Smooth muscle cell (in vitro differentiated cells): ENCODE measurements at regions not wholly inside any gene's neighbourhood (a gene's known extent, or its start where the extent isn't known, plus 50 kb on each side); places are given as distances from the start of the nearest gene placed in this dataset.
"Not testable (repeated sequence)": the region's sequence is repeated elsewhere in the genome, so short reads cannot be mapped to it uniquely, and the experiment has no call there.

Experiments
- DNase-seq: peaks from one replicate; lab custom pipeline; 2025; ENCODE audit not compliant: unreplicated experiment; lab: John Stamatoyannopoulos, UW
- H2AFZ ChIP-seq: fragments of 200-600 bp; sonication (generic); 2 replicates; pipeline ENCODE4 v1.6.0; 2016; ENCODE audit warnings: antibody characterized with exemption, low read depth, mild to moderate bottlenecking
- H3F3A ChIP-seq: fragments of 200-600 bp; sonication (generic); 2 replicates; pipeline ENCODE4 v1.6.0; 2017; ENCODE audit warnings: antibody characterized with exemption, low read depth
- H3K27ac ChIP-seq: fragments of 200-600 bp; sonication (generic); 2 replicates; pipeline ENCODE4 v1.5.1; 2016; ENCODE audit warnings: low read depth, mild to moderate bottlenecking
- H3K27me3 ChIP-seq: fragments of 200-600 bp; sonication (generic); 2 replicates; pipeline ENCODE4 v1.6.1; 2016; ENCODE audit warnings: low read depth, mild to moderate bottlenecking
- H3K36me3 ChIP-seq: fragments of 200-600 bp; sonication (generic); 2 replicates; pipeline ENCODE4 v1.5.1; 2016; ENCODE audit warnings: low read depth
- H3K4me1 ChIP-seq: fragments of 200-600 bp; sonication (generic); 2 replicates; pipeline ENCODE4 v1.5.1; 2016; ENCODE audit warnings: low read depth
- H3K4me2 ChIP-seq: fragments of 200-600 bp; sonication (generic); 2 replicates; pipeline ENCODE4 v1.6.0; 2016; ENCODE audit warnings: mild to moderate bottlenecking
- H3K4me3 ChIP-seq: fragments of 200-600 bp; sonication (generic); 2 replicates; pipeline ENCODE4 v1.5.1; 2016; ENCODE audit warnings: mild to moderate bottlenecking
- H3K79me2 ChIP-seq: fragments of 200-600 bp; sonication (generic); 2 replicates; pipeline ENCODE4 v1.6.0; 2016; ENCODE audit warnings: low read depth, mild to moderate bottlenecking
- H3K9ac ChIP-seq: fragments of 200-600 bp; sonication (generic); 2 replicates; pipeline ENCODE4 v1.6.0; 2016; ENCODE audit warnings: low read depth
- H3K9me3 ChIP-seq: fragments of 200-600 bp; sonication (generic); replicated peaks from 2 replicates; pipeline ENCODE4 v1.5.1; 2016; ENCODE audit warnings: low read depth
- H4K20me1 ChIP-seq: fragments of 200-600 bp; sonication (generic); 2 replicates; pipeline ENCODE4 v1.6.0; 2016; ENCODE audit warnings: low read depth
- CTCF ChIP-seq: fragments of 200-600 bp; sonication (generic); IDR thresholded peaks from 2 replicates; pipeline ENCODE4 v1.5.1; 2017; ENCODE audit warnings: borderline replicate concordance, mild to moderate bottlenecking, antibody characterized with exemption; ENCODE audit not compliant: insufficient read depth, poor library complexity, severe bottlenecking
- WGBS: methylation state at CpG from one replicate; pipeline ENCODE4 v1.1.7; 2016; ENCODE audit warnings: low lambda C conversion rate; 5-methylcytosine and 5-hydroxymethylcytosine counted together

- Histone ChIP-seq H3K9ac (no peak overlapping the region), H3K79me2 (no peaks in the 10 kb centered on the region), H3F3A (no peaks in the 10 kb centered on the region), H3K9me3 (no peaks in the 10 kb centered on the region), H4K20me1 (no peaks in the 10 kb centered on the region), H3K4me2 (no peak overlapping the region), H3K27me3 (peaks cover 5% of the 10 kb centered on the region), H3K4me1 (no peaks in the 10 kb centered on the region), H3K27ac (no peak overlapping the region), H2AFZ (no peak overlapping the region), H3K4me3 (no peak overlapping the region), H3K36me3 (no peaks in the 10 kb centered on the region)
- DNase-seq, result no peak
- no peak for TF ChIP-seq CTCF
- WGBS, result 61% methylated on average over 3 of the region's 3 CpGs
These were observed 195.2 kb upstream of the IPO5 start for GRCh38 chr13:97758317-97758716.

- Histone ChIP-seq H3K4me3 (no peak overlapping the region), H3K4me2 (no peak overlapping the region), H2AFZ (no peak overlapping the region), H3K36me3 (no peaks in the 10 kb centered on the region), H3K9ac (no peak overlapping the region), H3K4me1 (no peaks in the 10 kb centered on the region), H3K27me3 (no peaks in the 10 kb centered on the region), H3K9me3 (no peaks in the 10 kb centered on the region), H4K20me1 (no peaks in the 10 kb centered on the region), H3K27ac (no peak overlapping the region), H3K79me2 (no peaks in the 10 kb centered on the region), H3F3A (no peaks in the 10 kb centered on the region)
- no peak for TF ChIP-seq CTCF
- 70% methylated on average over 3 of the region's 3 CpGs for WGBS
- DNase-seq, result no peak
These were observed 191.5 kb upstream of the IPO5 start for GRCh38 chr13:97761796-97762540.

GRCh38 chr13:97766749-97767148 is 186.7 kb upstream of the IPO5 start:
- Histone ChIP-seq H3K4me1 (no peaks in the 10 kb centered on the region), H3K27ac (no peak overlapping the region), H3K9ac (no peak overlapping the region), H3K9me3 (no peaks in the 10 kb centered on the region), H3K27me3 (no peaks in the 10 kb centered on the region), H2AFZ (no peak overlapping the region), H3F3A (no peaks in the 10 kb centered on the region), H3K79me2 (no peaks in the 10 kb centered on the region), H3K4me2 (no peak overlapping the region), H4K20me1 (no peaks in the 10 kb centered on the region), H3K4me3 (no peak overlapping the region), H3K36me3 (no peaks in the 10 kb centered on the region)
- no peak for DNase-seq
- WGBS, result 63% methylated on average over 1 of the region's 1 CpG
- no peak for TF ChIP-seq CTCF

GRCh38 chr13:97768134-97768533 is 185.3 kb upstream of the IPO5 start:
- Histone ChIP-seq H3K36me3 (no peaks in the 10 kb centered on the region), H3K79me2 (no peaks in the 10 kb centered on the region), H3K27ac (no peak overlapping the region), H3K4me3 (no peak overlapping the region), H3K4me2 (no peak overlapping the region), H3F3A (no peaks in the 10 kb centered on the region), H4K20me1 (no peaks in the 10 kb centered on the region), H3K9me3 (no peaks in the 10 kb centered on the region), H3K4me1 (no peaks in the 10 kb centered on the region), H3K9ac (no peak overlapping the region), H2AFZ (no peak overlapping the region), H3K27me3 (no peaks in the 10 kb centered on the region)
- 78% methylated on average over 3 of the region's 3 CpGs for WGBS
- no peak for DNase-seq
- no peak for TF ChIP-seq CTCF

GRCh38 chr13:97770231-97770630 is 183.2 kb upstream of the IPO5 start:
- H3K79me2 ChIP-seq, H2AFZ ChIP-seq, H3K9ac ChIP-seq, H3K27ac ChIP-seq, H3K27me3 ChIP-seq, H3K4me3 ChIP-seq, H3K4me1 ChIP-seq, H3K9me3 ChIP-seq, H3K36me3 ChIP-seq, H3K4me2 ChIP-seq, H4K20me1 ChIP-seq, H3F3A ChIP-seq, DNase-seq: not testable (repeated sequence)
- 88% methylated on average over 5 of the region's 5 CpGs for WGBS

- not testable (repeated sequence) for H3F3A ChIP-seq, H3K27me3 ChIP-seq, H2AFZ ChIP-seq, H3K4me2 ChIP-seq, H3K36me3 ChIP-seq, H3K27ac ChIP-seq, H3K4me3 ChIP-seq, DNase-seq, H3K9ac ChIP-seq, H4K20me1 ChIP-seq, H3K9me3 ChIP-seq, H3K4me1 ChIP-seq, H3K79me2 ChIP-seq
These were observed 181.0 kb upstream of the IPO5 start for GRCh38 chr13:97772466-97772865.
